ENCODE measurements at regions not wholly inside any gene's neighbourhood (a gene's known extent, or its start where the extent isn't known, plus 50 kb on each side); places are given as distances from the start of the nearest gene placed in this dataset.

- Mint-ChIP-seq H3K9me3 (ENCODE audit: low read depth) (peaks cover 5% of the 10 kb centered on the region), H3K36me3 (ENCODE audit: low read depth) (no peaks in the 10 kb centered on the region), H3K4me3 (ENCODE audit: unreplicated experiment) (no peak overlapping the region), H3K4me1 (ENCODE audit: low read depth) (no peaks in the 10 kb centered on the region), H3K27me3 (ENCODE audit: low read depth) (no peaks in the 10 kb centered on the region), H3K27ac (ENCODE audit: unreplicated experiment) (no peak overlapping the region)
- TF ChIP-seq CTCF (IDR thresholded peaks at IDR 0.05) = no peak
- DNase-seq (ENCODE audit: low spot score) = no peak
Observed at GRCh38 chr3:106945435-106945834, 431.8 kb upstream of the CCDC54 start.

GRCh38 chr3:106946866-106947265 lies 430.4 kb upstream of the CCDC54 start:
- no peak for DNase-seq (ENCODE audit: low spot score)
- no peak for TF ChIP-seq CTCF (IDR thresholded peaks at IDR 0.05)
- H3K4me1 Mint-ChIP-seq (ENCODE audit: low read depth) = no peaks in the 10 kb centered on the region
- peaks cover 3% of the 10 kb centered on the region for H3K9me3 Mint-ChIP-seq (ENCODE audit: low read depth)
- H3K36me3 Mint-ChIP-seq (ENCODE audit: low read depth) = no peaks in the 10 kb centered on the region
- H3K27ac Mint-ChIP-seq (ENCODE audit: unreplicated experiment) = no peak overlapping the region
- H3K4me3 Mint-ChIP-seq (ENCODE audit: unreplicated experiment) = no peak overlapping the region
- no peaks in the 10 kb centered on the region for H3K27me3 Mint-ChIP-seq (ENCODE audit: low read depth)

- Mint-ChIP-seq H3K36me3 (ENCODE audit: low read depth) (peaks cover 3% of the 10 kb centered on the region), H3K4me3 (ENCODE audit: unreplicated experiment) (no peak overlapping the region), H3K4me1 (ENCODE audit: low read depth) (peaks cover 6% of the 10 kb centered on the region), H3K27ac (ENCODE audit: unreplicated experiment) (no peak overlapping the region), H3K9me3 (ENCODE audit: low read depth) (peaks cover 15% of the 10 kb centered on the region), H3K27me3 (ENCODE audit: low read depth) (no peaks in the 10 kb centered on the region)
- no peak for DNase-seq (ENCODE audit: low spot score)
- no peak for TF ChIP-seq CTCF (IDR thresholded peaks at IDR 0.05)
Observed at GRCh38 chr3:106957029-106957428, 420.2 kb upstream of the CCDC54 start.

GRCh38 chr3:106962993-106963392 lies 414.2 kb upstream of the CCDC54 start:
- no peak overlapping the region for H3K4me3 Mint-ChIP-seq (ENCODE audit: unreplicated experiment)
- DNase-seq (ENCODE audit: low spot score) = no peak
- H3K9me3 Mint-ChIP-seq (ENCODE audit: low read depth) = no peaks in the 10 kb centered on the region
- H3K36me3 Mint-ChIP-seq (ENCODE audit: low read depth) = no peaks in the 10 kb centered on the region
- H3K4me1 Mint-ChIP-seq (ENCODE audit: low read depth) = peaks cover 12% of the 10 kb centered on the region
- no peak overlapping the region for H3K27ac Mint-ChIP-seq (ENCODE audit: unreplicated experiment)
- H3K27me3 Mint-ChIP-seq (ENCODE audit: low read depth) = no peaks in the 10 kb centered on the region
- no peak for TF ChIP-seq CTCF (IDR thresholded peaks at IDR 0.05)

- no peak overlapping the region for H3K4me3 Mint-ChIP-seq (ENCODE audit: unreplicated experiment)
- no peak for DNase-seq (ENCODE audit: low spot score)
- no peak overlapping the region for H3K27ac Mint-ChIP-seq (ENCODE audit: unreplicated experiment)
- TF ChIP-seq CTCF (IDR thresholded peaks at IDR 0.05) = no peak
- H3K4me1 Mint-ChIP-seq (ENCODE audit: low read depth) = peaks cover 12% of the 10 kb centered on the region
- H3K27me3 Mint-ChIP-seq (ENCODE audit: low read depth) = no peaks in the 10 kb centered on the region
- no peaks in the 10 kb centered on the region for H3K36me3 Mint-ChIP-seq (ENCODE audit: low read depth)
- no peaks in the 10 kb centered on the region for H3K9me3 Mint-ChIP-seq (ENCODE audit: low read depth)
Observed at GRCh38 chr3:106963442-106963841, 413.8 kb upstream of the CCDC54 start.

Data from chondrocyte (in vitro differentiated cells).